Endodermal cell (in vitro differentiated cells): ENCODE measurements at regions not wholly inside any gene's neighbourhood (a gene's known extent, or its start where the extent isn't known, plus 50 kb on each side); places are given as distances from the start of the nearest gene placed in this dataset.

Experiments used
- DNase-seq: peaks from one replicate; pipeline ENCODE4 v3.0.0-alpha.2; 2017
- H3K27ac ChIP-seq: 2 replicates; pipeline ENCODE4 v1.5.1; 2013; ENCODE audit warnings: mild to moderate bottlenecking, low read depth, low read length, moderate library complexity
- H3K27me3 ChIP-seq: 2 replicates; pipeline ENCODE4 v1.6.1; 2013; ENCODE audit warnings: mild to moderate bottlenecking, low read length, moderate library complexity; ENCODE audit not compliant: insufficient read depth, control insufficient read depth, poor library complexity, severe bottlenecking
- H3K36me3 ChIP-seq: 2 replicates; pipeline ENCODE4 v1.7.0; 2013; ENCODE audit warnings: mild to moderate bottlenecking, low read length, moderate library complexity; ENCODE audit not compliant: control insufficient read depth, insufficient read depth
- H3K4me1 ChIP-seq: one replicate; pipeline ENCODE4 v1.7.0; 2013; ENCODE audit warnings: low read length; ENCODE audit not compliant: control insufficient read depth, insufficient read depth
- H3K4me3 ChIP-seq: 2 replicates; pipeline ENCODE4 v1.5.1; 2013; ENCODE audit warnings: mild to moderate bottlenecking, low read length, moderate library complexity
- H3K9ac ChIP-seq: 2 replicates; pipeline ENCODE4 v1.6.1; 2013; ENCODE audit warnings: mild to moderate bottlenecking, low read length, moderate library complexity; ENCODE audit not compliant: poor library complexity, severe bottlenecking; ENCODE audit errors: extremely low read depth
- H3K9me3 ChIP-seq: 2 replicates; pipeline ENCODE4 v1.6.1; 2013; ENCODE audit warnings: mild to moderate bottlenecking, low read length, moderate library complexity; ENCODE audit not compliant: control insufficient read depth
- H3K27ac Mint-ChIP-seq: 2 replicates; pipeline ENCODE4 v1.8.0; 2020; ENCODE audit warnings: mixed read lengths
- H3K27me3 Mint-ChIP-seq: 2 replicates; pipeline ENCODE4 v1.8.0; 2021; ENCODE audit warnings: mild to moderate bottlenecking, mixed read lengths; ENCODE audit not compliant: insufficient read depth
- H3K36me3 Mint-ChIP-seq: 2 replicates; pipeline ENCODE4 v1.8.0; 2020; ENCODE audit warnings: low read depth, mixed read lengths
- H3K4me1 Mint-ChIP-seq: 2 replicates; pipeline ENCODE4 v1.8.0; 2020; ENCODE audit warnings: mixed read lengths
- H3K4me3 Mint-ChIP-seq: 2 replicates; pipeline ENCODE4 v1.8.0; 2020; ENCODE audit warnings: mild to moderate bottlenecking, moderate library complexity, mixed read lengths
- H3K9me3 Mint-ChIP-seq: 2 replicates; pipeline ENCODE4 v1.8.0; 2020; ENCODE audit warnings: mild to moderate bottlenecking, mixed read lengths
- WGBS, 2 experiments: methylation state at CpG; one replicate each; pipeline versions ENCODE4 v1.1.5 to v1.1.7; 2013; ENCODE audit warnings: missing lambda C conversion rate in 2 of 2, mixed read lengths in 1 of 2; ENCODE audit not compliant: insufficient coverage in 1 of 2, insufficient read length in 1 of 2; 5-methylcytosine and 5-hydroxymethylcytosine counted together
- TF ChIP-seq, protein P1 (sequence below): fragments of 200-600 bp; sonication (generic); conservative IDR thresholded peaks from 2 replicates; pipeline ENCODE4 v1.5.0; 2021; ENCODE audit warnings: antibody characterized with exemption, mild to moderate bottlenecking

DNA sequence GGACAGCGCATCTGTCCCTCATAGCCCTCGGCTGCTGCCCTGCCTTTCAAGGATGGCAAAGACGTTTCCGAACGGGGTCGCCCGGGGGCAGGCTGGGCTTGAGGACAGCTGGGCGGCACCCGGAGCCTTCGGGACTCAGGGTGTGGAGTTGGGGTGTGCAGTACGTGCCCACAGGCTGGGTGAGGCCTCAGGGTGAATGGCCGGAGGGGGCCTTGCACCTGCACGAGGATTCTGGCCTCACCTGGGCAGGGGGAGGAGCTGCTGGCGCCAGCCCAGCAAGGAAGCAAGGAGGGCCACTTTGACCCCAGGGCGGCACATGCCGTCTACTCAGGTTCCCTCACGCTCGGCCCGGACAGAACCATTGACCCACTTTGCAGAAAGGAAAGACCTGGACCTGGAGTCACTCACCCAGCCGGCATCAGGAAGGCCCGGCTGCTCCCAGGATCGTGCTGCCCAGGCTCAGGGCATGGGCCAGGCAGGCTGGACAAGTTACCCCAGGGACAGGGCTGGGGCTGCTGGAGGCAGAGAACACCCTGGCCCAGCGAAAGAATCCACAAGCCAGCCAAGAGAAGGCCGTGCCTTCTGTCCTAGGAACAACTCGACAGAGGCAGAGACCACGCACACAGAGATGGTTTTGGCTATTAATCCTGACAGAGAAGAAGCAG is 65.1 kb upstream of the TTC34 start:
- H3K9ac ChIP-seq: no peak overlapping the region
- DNase-seq: no peak
- Mint-ChIP-seq H3K27ac (no peak overlapping the region), H3K4me3 (no peak overlapping the region), H3K36me3 (no peaks in the 10 kb centered on the region), H3K9me3 (peaks cover 79% of the 10 kb centered on the region), H3K4me1 (no peaks in the 10 kb centered on the region), H3K27me3 (no peaks in the 10 kb centered on the region)
- no peaks in the 10 kb centered on the region for H3K4me1 ChIP-seq
- TF ChIP-seq, protein P1, sequence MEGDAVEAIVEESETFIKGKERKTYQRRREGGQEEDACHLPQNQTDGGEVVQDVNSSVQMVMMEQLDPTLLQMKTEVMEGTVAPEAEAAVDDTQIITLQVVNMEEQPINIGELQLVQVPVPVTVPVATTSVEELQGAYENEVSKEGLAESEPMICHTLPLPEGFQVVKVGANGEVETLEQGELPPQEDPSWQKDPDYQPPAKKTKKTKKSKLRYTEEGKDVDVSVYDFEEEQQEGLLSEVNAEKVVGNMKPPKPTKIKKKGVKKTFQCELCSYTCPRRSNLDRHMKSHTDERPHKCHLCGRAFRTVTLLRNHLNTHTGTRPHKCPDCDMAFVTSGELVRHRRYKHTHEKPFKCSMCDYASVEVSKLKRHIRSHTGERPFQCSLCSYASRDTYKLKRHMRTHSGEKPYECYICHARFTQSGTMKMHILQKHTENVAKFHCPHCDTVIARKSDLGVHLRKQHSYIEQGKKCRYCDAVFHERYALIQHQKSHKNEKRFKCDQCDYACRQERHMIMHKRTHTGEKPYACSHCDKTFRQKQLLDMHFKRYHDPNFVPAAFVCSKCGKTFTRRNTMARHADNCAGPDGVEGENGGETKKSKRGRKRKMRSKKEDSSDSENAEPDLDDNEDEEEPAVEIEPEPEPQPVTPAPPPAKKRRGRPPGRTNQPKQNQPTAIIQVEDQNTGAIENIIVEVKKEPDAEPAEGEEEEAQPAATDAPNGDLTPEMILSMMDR: no peak
- no peak overlapping the region for H3K27ac ChIP-seq
- peaks cover 13% of the 10 kb centered on the region for H3K9me3 ChIP-seq
- H3K36me3 ChIP-seq: no peaks in the 10 kb centered on the region
- H3K27me3 ChIP-seq: no peaks in the 10 kb centered on the region
- WGBS, 2 experiments: 86 to 87% methylated on average over 15 to 26 of the region's 26 CpGs
- no peak overlapping the region for H3K4me3 ChIP-seq

DNA sequence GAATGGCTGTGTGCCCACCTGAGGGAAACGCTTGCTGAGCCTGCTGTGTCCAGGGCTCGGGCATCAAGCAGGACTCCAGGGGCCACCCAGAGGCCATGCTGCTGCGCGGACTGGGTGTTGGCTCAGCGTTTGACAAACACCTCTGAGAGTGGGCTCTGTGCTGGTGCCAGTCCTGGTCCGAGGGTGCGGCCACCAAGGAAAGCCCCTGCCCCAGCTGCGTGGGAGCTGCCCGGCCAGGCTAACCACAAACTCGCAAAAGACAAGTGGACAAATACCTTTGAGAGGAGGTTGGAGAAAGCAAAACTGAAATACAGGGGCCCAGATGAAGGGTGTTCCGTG is 65.6 kb upstream of the TTC34 start:
- Histone ChIP-seq H3K4me3 (no peak overlapping the region), H3K4me1 (no peaks in the 10 kb centered on the region), H3K9me3 (peaks cover 16% of the 10 kb centered on the region), H3K27me3 (no peaks in the 10 kb centered on the region), H3K27ac (no peak overlapping the region), H3K36me3 (no peaks in the 10 kb centered on the region), H3K9ac (no peak overlapping the region)
- DNase-seq: no peak
- Mint-ChIP-seq H3K9me3 (peaks cover 79% of the 10 kb centered on the region), H3K27me3 (no peaks in the 10 kb centered on the region), H3K36me3 (no peaks in the 10 kb centered on the region), H3K4me1 (no peaks in the 10 kb centered on the region), H3K27ac (no peak overlapping the region), H3K4me3 (no peak overlapping the region)
- TF ChIP-seq, protein P1: no peak
- WGBS, 2 experiments: 81 to 83% methylated on average over 4 to 11 of the region's 11 CpGs

DNA sequence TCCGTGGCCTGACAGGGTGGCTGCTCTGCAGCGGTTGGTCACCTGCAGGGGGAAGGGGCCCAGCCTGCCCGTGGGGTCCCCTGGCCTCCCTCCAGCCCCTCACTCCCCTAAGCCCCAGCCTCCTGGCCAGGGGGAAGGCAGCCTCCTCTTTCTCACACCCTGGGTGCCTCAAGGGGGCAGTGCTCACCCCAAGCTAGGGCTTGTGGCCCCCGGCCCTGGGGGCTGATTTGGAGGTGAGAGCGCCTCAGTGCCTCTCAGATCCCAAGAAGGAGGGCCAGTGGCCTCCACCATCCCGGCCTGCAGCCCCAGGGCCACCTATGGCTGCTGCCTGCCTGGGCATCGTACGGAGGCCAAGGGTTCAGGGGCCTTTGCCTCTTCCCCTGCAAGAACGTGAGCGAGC is 66.4 kb upstream of the TTC34 start:
- Mint-ChIP-seq H3K27ac (no peak overlapping the region), H3K36me3 (no peaks in the 10 kb centered on the region), H3K27me3 (no peaks in the 10 kb centered on the region), H3K4me1 (no peaks in the 10 kb centered on the region), H3K4me3 (no peak overlapping the region), H3K9me3 (peaks cover 77% of the 10 kb centered on the region)
- no peaks in the 10 kb centered on the region for H3K4me1 ChIP-seq
- 83 to 84% methylated on average over 4 to 10 of the region's 10 CpGs for WGBS, 2 experiments
- H3K27ac ChIP-seq: no peak overlapping the region
- H3K36me3 ChIP-seq: no peaks in the 10 kb centered on the region
- peaks cover 12% of the 10 kb centered on the region for H3K9me3 ChIP-seq
- TF ChIP-seq, protein P1: no peak
- no peak overlapping the region for H3K4me3 ChIP-seq
- no peaks in the 10 kb centered on the region for H3K27me3 ChIP-seq
- H3K9ac ChIP-seq: no peak overlapping the region
- DNase-seq: no peak
